ENCODE measurements at regions not wholly inside any gene's neighbourhood (a gene's known extent, or its start where the extent isn't known, plus 50 kb on each side); places are given as distances from the start of the nearest gene placed in this dataset.
"Not testable (repeated sequence)": the region's sequence is repeated elsewhere in the genome, so short reads cannot be mapped to it uniquely, and the experiment has no call there.

DNA sequence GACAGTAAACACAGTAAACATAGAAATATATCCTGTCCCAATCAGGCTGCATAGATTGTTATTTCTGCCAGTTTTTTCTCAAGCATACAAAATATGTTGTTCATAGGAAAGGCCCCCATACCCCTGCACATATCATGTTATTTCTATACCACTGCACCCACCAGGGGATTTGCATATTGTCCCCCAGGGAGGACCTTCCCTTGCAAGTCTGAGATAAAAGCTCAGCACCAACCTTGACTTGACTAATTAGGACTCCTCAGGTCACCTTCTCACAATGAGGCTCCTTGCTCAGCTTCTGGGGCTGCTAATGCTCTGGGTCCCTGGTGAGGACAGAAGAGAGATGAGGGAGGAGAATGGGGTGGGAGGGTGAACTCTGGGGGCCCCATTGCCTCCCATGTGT lies 1313.1 kb downstream of the RPIA start:
- TF ChIP-seq EZH2 (IDR thresholded peaks at IDR 0.05); POLR2AphosphoS5 (IDR thresholded peaks at IDR 0.05; ENCODE audit: borderline replicate concordance, low read depth, low read length): not testable (repeated sequence)

All from SK-N-MC (cell line).